Head of caudate nucleus (tissue), 42 donors: ENCODE measurements at regions not wholly inside any gene's neighbourhood (a gene's known extent, or its start where the extent isn't known, plus 50 kb on each side); places are given as distances from the start of the nearest gene placed in this dataset.
A peak's percentile ranks its signal among the peaks of the same experiment; 100 is the strongest.

Experiments used
- DNase-seq, 42 donors: peaks; one replicate each; pipeline versions ENCODE4 v3.0.0 to v3.0.0-alpha.2; 2020 to 2021; ENCODE audit warnings: mixed read lengths in 7 of 42
- intact Hi-C: fragments of 100-400 bp; cut with DNase I; formaldehyde crosslinking; loops from one replicate; pipeline ENCODE4 v1.15.0; 2022

- peak in 1 of 42 donors; percentile 33 for DNase-seq
- intact Hi-C loops, result no loop called here
These were observed 96.2 kb upstream of the AKT3 start for GRCh38 chr1:243946253-243946652.

DNA sequence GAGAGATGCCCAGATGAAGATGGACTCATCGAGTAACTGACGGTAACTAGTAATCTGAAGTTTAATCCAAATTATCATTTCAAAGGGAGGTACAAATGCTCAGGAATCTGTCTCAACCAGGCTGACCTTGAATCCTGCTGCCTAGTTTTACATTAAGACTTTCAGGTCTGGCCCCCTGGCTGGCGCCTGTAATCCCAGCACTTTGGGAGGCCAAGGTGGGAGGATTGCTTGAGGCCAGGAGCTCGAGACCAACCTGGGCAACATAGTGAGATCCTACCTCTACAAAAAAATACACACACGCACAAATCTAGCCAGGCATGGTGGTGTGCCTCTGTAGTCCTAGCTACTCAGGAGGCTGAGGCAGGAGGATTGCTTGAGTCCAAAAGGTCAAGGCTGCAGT, 95.7 kb upstream of the AKT3 start:
- DNase-seq, result peak in 1 of 42 donors; percentile 33
- intact Hi-C loops, result no loop called here

DNA sequence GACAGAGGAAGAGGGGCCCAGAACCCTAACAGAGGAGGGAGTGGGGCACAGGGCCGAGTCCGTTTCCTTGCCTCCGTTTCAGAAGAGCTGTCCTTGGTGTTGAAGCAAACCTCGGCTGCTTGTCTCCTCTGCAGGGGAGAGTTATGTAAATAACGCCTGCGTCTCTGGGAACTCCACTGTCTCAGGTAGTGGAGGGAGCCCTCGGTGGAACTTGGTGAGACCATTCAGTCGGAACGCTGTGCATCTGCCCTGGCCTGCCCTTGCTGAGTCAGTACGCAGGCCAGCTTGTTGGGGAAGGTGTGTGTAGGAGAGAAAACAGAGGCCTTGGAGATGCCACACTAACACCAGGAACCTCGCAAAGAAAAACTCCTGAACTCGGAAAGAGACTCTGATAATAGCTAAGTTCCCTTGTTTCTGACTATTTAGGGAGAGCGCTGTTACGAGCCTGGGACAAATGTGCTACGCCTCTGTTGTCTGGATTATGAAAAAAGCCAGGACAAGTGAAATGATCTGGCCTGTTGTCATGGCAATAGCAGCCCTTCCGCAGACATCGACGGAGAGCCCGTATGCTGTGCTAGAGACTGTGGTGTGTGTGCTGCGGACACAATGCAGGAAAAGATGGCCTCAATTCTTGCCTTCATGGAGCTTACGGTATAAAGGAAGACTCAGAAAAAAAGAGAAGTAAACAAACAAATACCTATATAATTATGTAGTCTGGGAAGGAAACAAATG, 94.6 kb upstream of the AKT3 start:
- intact Hi-C loops, result no loop called here
- peak in 1 of 42 donors; percentile 30 for DNase-seq

DNA sequence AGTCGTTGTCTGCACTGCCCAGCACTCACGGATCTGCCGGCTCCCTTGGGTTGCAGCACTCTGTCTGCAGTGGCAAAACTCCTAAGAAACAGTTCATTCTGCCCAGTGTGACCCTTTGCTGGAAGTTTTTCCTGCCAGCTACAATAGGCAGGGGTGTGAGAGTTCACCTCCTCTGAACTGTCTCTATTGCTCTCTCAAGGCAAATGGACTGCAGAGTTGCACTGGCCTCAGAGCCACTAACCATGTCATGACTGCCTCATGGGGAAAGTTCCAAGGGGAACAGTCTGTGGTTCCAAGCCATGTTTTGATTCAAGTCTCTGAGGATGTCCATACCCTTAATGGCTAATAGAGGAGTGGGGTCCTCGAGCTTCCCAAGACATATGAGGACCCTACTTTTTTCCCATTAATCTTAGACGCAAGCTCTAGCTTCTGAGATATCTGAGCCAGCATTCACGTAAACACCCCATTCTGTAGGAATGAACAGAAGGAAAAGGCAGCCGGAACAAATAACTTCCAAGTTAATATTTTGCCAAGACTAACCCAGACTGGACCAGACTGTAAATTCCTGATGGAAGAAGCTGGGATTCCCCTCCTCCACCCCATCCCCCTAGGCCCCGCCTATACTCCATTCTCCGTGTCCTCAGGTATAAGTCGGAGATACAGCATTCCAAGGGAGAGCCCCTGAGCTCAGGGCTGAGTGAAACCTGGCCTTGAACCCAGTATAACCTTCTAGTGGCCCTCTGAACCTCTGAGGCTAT, 93.8 kb upstream of the AKT3 start:
- intact Hi-C loops, result no loop called here
- peak in 1 of 42 donors; percentile 14 for DNase-seq

DNA sequence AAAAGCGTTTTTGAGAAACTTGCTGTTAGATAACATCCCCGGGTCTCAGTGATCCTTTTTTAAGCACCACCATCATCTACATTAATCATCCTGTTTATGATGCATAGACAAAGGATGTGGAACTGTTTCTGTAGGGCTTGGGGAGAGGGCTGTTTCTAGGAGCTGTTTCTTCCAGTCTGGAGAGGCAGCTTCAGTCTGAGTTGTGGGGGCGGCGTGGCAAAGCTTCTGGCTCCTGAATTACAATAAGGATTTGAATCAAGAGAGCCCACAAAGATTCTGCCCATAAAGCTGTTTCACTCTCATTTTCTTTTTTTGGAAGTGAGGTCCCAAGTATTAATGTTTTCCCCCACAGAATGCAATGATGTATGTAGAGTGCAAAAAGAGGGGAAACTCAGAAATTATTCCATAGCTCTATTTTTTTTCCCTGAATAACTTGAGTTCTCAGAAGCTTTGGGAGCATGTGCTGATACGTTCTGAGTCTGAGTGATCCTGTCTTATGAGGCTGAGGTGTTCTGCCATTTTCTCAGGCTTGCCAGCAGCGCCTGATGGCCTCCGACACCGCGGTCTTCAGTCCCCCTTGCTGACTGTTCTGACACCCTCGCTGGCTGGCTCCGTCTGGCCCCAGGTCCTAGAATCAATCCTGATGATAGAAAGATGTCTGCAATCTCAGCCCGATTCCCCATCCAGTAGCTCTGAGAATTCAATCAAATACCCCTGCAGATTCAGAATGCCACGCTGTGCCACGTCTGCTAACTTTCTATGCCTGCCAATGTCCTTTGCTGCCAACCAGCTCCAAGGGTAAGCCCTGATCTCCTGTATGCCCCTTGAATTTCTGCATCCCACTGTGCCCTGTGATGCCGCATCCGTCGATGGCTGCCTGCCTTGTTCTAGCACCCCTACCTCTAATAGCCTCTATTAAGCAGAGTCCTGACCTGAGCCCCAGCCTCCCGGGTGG, 92.4 kb upstream of the AKT3 start:
- intact Hi-C loops, result no loop called here
- peak in 38 of 42 donors; percentile 23 to 83 (median 56) for DNase-seq

DNA sequence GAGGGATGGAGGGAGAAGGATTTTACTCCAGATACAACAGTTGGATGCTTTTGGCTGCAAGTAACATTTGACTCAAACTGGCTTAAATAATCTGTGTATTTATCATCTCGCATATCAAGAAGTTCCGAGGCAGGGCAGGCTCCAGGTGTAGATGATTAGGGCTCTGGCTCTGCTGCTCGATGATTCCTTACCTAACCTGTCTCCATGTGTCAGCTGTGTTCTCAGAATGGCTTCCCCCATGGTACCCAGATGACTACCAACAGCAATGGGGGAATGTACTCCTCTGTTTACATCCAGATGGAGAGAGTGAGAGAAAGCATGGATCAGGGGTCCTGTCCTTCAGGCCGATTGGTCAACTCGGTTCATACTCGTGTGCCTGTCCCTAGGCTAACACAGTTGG, 90.4 kb upstream of the AKT3 start:
- peak in 1 of 42 donors; percentile 14 for DNase-seq
- intact Hi-C loops, result no loop called here

DNA sequence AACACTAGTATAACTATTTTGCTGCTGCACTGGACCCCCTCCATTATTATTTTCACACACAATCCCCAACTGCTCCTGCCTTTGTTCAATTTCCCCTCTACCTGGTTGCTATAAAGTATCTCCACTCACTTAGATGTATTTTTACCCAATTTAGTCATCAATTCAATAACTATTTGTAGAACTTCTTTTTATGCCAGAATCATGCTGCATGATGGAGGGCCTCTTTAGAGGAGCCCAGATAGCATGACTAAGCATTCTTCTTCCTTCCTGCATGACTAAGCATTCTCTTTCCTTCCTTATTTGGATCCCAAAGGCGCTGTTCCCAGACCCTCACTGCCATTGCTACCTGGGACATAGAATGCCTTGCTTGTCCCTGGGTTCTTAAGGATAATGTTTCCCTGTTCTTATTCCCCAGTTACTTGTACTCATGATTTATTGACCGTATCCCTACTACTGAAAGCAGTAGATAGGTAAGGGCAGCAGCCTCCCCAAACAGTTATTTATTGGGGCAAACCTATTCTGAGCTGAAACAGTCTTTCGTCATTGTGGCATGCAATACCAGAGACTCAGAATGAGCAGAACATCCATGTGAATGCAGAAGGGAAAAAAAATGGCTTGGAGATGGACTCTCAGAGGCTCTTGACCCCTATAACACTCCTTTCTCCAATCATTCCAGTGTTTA, 89.3 kb upstream of the AKT3 start:
- intact Hi-C loops, result no loop called here
- peak in 1 of 42 donors; percentile 39 for DNase-seq

DNA sequence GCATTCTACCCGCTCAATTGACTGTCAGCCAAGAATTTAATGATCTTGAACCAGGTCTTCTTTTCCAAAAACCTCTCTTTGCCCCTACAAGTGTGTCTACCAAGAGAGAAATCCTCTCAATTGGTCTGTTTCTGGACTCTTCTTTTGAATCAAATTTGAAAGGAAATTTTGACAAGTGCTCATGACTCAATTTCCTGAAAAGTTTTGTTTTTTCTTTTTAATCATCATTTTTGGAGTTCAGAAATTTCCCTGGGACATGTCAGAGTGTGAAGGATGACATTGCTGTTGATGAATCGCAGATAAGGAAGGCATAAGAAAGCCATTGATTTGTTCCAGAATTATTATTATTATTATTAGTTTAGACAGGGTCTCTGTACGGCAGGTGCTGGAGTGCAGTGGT, 88.2 kb upstream of the AKT3 start:
- no peak for DNase-seq
- intact Hi-C loops, result no loop called here

DNA sequence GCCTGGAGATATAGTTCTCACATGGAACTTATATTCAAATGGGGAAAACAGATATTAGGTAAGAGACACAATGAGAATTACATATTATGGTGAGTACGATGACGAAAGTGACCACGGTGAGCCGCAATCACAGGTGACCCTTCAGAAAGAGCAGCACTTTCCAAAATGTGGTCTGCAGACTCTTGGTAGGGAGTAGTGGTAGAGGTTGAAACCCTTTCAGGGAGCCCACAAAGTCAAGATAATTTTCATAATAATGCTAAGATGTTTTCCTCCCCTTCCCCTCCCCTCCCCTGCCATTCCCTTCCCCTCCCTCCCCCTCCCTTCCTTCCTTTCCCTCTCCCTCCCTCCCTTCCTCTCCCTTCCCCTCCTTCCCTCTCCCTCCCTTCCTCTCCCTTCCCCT, 83.5 kb upstream of the AKT3 start:
- DNase-seq, result no peak
- intact Hi-C loops, result no loop called here

DNA sequence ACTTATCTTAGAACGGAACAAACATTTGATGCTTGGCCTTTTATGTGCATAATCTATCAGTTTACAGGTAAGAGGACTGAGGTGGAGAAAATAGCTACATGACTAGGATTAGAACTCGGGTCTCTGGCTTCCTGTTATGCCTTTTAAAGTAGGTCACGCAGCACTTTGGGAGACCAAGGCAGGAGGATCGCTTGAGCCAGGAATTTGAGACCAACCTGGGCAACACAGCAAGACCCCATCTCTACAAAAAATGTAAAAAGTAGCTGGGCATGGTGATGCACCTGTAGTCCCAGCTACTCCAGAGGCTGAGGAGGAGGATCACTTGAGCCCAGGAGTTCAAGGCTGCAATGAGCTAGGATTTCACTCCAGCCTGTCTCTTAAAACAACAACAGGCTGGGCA, 81.9 kb upstream of the AKT3 start:
- intact Hi-C loops, result no loop called here
- no peak for DNase-seq

- intact Hi-C loops, result no loop called here
- DNase-seq, result peak in 12 of 42 donors; percentile 10 to 51 (median 31)
These were observed 81.0 kb upstream of the AKT3 start for GRCh38 chr1:243930822-243931671.

DNA sequence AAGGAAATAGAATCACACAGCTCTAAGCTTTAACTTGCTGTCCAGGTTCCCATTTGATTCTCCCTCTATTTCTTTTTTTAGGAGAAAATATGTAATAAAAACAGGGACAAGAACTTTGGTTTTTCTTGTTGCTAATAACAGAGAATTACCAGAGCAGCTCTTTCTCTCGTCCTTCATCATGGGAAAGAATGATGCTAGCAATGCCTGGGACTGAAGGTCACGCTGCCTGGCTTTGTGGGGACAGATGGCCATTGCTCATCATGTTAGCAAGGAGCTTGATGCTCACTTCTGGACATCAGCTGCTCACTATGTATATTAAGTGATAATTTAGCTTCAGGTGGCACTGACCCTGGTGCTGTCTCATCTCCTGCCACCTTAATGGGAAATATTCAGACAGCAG, 77.3 kb upstream of the AKT3 start:
- intact Hi-C loops, result no loop called here

DNA sequence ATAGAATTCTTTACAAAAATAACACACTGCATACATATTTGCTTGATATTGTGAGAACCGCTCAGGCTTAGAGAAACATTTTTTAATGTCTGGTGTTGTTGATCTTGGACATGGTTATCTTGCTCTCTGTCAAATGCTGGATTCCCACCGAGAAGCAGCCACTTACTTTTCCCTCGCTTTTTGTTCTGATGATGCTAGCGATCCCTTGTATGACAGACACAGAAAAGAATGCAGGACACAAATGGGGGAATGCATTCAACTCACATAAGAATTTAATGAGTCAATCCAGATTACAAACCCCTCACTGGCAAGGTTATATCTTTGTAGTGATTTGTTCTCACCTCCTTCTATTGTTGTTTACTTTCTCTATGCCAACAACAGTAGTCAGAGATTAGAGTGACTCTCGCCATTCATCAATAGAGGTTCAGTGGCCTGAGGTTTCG, 76.8 kb upstream of the AKT3 start:
- intact Hi-C loops, result no loop called here
- DNase-seq, result no peak

More for the DNA sequence above, 77.3 kb upstream of the AKT3 start:
- no peak for DNase-seq

- intact Hi-C loops, result no loop called here
- no peak for DNase-seq
These were observed 76.3 kb upstream of the AKT3 start for GRCh38 chr1:243926299-243926698.

- intact Hi-C loops, result no loop called here
- DNase-seq, result no peak
These were observed 74.7 kb upstream of the AKT3 start for GRCh38 chr1:243924588-243925349.

GRCh38 chr1:243924188-243924587, 74.1 kb upstream of the AKT3 start:
- intact Hi-C loops, result no loop called here
- no peak for DNase-seq
